Stimulated activated CD8-positive, alpha-beta memory T cell treated with anti-CD3 and anti-CD28 coated beads, Interleukin-15, amount 100 ng/mL, for 4 hours (primary cell): ENCODE measurements at regions not wholly inside any gene's neighbourhood (a gene's known extent, or its start where the extent isn't known, plus 50 kb on each side); places are given as distances from the start of the nearest gene placed in this dataset.

Experiments used
- DNase-seq, 2 donors: peaks; one replicate each; pipeline ENCODE4 v3.0.0-alpha.2; 2020; ENCODE audit warnings: low read depth in 2 of 2

DNA sequence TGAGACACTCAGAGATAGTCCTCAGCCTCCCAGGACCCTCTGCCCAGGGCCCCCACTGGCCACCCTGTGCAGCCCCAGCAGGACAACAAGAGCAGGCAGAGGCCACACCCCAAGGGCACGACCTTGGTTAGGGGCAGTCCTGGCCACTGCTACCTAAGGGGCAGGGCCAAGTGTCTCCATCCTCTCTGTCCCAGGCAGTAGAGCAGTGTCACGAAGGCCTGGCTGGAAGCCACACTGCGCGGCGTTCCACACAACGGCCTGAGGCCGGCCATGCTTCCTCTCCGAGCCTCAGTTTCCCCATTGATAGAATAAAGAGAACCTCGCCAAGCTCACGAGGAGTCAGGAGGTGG lies 1074.3 kb downstream of the BRD1 start:
- no peak for DNase-seq

DNA sequence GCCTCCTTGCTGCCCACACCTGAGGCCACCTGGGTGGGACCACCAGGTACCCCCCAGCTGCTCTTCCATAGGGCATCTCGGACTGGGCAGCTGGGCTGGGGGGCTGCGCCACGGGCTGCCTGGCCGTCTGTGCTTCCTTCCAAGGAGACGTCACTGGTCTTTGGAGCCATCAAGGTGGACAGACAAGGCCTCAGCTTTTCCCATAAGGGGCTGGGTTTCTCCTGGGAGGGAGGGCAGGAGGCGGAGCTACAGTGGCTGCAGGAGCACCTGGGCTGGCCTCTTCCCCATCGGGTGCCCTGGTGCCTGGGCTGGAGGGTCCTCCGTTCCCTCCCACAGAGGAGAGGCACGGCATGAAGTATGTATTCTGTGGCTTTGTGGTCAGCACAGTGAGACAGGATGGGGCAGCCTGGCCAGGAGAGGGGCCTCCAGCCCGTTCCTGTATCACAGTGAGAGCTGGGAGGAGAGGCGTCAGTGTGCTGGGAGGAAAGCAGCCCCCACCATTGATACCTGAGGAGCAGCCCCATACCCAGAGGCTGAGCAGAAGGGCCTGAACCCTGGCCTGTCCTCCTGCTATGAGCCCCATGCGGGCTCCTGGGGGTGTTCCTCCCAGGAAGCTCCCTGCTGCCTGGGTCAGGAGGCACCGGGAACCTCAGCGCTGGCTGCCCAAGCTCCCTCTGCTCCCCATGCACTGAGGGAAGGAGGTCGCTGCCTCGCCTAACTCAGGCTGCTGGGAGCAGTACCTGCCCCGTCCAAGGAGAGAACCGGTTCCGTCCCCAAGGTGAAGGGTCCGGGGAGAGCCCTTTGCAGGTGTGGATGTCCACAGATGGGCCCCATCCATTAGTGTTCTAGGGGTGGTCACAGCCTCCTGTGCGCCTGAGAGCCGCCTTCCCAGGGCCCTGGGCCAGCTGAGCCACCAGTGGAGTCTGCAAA lies 1075.0 kb downstream of the BRD1 start:
- no peak for DNase-seq

DNA sequence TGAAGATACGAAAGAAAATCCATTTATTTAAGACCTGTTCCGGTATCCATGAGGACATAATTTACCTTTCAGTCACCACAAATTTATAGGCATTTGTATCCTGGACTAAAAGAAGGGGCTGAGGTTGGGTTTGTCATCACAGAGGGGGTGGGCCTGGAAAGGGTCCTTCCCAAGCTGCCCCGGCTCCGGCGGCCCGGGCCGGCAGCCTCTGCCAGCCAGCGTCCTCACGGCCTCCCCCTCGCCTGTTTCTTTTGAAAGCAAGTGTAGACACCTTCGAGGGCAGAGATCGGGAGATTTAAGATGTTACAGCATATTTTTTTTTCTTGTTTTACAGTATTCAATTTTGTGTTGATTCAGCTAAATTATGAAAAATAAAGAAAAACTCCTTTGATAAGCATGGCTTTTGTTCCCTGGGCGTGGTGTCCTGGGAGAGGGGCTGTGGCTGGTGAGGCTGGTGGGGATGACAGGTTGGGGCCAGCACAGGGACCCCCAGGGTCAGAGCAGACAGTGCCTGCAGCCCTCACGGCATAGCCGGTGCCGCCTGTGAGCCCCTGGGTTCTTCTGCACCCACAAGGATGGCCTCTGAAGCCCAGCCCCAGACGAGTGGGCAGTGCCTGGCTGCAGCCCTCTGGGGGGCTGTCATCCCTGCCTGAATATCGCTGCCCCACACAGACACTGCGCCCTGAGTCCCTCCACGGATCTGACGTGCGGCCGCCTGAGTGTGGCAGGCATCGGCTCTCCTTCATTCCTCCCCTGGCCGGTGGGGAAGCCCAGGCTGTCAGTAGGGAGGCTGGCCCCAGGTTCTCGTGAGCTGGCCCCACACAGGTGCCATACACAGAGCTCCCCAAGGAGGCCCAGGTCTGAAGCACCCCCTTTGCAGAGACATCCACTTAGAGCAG lies 1075.9 kb downstream of the BRD1 start:
- DNase-seq = no peak

DNA sequence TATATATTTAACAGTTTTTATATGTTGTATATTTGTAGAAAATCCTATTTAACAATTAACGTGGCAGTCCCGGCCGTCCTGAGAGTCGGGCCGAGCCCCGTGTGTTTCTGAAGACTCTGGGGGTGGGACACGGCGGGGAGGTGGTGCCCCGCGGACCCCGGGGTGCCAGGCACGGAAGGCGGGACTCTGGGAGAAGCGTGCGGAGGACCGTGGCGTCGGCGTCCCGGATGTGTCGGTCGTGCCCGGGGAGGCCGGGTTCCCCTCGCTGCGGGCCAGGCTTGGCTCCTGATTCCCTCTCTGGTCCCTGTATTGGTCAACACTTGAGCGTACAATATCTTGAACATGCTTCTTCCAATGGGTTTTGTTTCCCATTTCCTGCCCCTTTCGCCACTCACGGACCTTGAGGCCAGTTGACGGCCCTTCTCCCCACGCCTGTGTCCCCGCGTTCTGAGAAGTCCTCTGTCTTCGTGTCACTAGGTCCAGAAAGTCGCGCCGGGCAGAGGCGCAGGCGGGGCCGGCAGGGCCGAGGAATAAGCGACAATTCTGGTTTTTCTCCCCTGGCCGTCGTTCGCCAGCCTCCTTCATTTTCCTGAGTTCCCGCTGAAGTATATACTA lies 1076.7 kb downstream of the BRD1 start:
- DNase-seq = no peak

DNA sequence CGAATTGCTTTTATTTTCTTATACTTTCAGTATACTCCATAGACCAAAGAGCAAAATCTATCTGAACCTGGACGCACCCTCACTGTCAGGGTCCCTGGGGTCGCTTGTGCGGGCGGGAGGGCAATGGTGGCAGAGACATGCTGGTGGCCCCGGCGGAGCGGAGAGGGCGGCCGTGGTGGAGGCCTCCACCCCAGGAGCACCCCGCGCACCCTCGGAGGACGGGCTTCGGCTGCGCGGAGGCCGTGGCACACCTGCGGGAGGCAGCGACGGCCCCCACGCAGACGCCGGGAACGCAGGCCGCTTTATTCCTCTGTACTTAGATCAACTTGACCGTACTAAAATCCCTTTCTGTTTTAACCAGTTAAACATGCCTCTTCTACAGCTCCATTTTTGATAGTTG lies 1077.4 kb downstream of the BRD1 start:
- DNase-seq = no peak

DNA sequence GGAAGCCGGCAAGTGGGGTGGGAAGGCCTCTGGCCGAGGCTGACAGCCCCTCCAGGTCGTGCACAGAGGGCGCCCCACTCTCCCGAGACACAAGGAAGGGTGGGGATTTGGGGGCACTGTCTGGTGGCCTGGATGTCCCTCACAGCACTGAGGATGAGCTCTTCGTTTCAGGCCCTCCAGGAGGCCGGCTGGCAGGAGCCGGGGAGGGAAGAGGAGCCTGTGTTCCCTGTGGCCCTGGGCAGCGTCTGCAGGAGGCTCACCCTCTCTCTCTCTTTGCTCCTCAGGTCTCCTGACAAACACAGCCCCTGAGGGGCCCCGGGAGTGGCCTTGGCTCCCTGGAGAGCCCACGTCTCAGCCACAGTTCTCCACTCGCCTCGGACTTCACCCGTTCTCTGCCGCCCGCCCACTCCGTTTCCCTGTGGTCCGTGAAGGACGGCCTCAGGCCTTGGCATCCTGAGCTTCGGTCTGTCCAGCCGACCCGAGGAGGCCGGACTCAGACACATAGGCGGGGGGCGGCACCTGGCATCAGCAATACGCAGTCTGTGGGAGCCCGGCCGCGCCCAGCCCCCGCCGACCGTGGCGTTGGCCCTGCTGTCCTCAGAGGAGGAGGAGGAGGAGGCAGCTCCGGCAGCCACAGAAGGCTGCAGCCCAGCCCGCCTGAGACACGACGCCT lies 1078.0 kb downstream of the BRD1 start:
- no peak for DNase-seq

DNA sequence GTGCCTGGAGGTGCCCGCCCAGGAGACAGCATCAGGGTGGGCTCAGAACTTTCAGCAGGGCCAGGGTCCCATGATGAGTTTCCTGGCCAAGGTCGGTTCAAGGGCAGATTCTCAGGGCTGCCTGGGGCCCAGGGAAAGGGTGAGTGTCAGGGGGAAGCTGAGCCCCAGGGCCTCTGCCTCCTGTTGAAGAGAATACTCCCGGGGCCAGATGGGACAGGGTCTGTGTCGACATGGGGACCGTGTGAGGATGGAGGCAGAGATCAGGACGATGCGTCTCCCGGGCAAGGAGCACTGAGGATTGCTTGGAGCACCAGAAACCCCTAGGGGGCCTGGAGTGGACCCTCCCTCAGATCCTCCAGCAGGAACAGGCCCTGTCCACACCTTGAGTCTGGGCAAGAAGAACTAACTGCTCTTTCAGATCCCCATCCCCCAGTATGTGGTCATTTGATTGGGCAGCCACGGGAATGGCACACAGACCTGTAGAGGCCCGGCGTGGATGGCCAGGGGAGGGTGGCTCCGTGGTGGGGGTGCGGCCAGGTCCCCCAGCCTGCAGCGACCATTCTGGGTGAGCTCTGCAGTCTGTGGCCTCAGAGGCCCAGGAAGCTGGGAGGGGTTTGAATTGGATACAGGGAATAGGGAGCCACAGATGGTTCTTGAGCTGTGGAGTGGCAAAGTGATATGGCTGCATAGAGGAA lies 1078.7 kb downstream of the BRD1 start:
- no peak for DNase-seq

DNA sequence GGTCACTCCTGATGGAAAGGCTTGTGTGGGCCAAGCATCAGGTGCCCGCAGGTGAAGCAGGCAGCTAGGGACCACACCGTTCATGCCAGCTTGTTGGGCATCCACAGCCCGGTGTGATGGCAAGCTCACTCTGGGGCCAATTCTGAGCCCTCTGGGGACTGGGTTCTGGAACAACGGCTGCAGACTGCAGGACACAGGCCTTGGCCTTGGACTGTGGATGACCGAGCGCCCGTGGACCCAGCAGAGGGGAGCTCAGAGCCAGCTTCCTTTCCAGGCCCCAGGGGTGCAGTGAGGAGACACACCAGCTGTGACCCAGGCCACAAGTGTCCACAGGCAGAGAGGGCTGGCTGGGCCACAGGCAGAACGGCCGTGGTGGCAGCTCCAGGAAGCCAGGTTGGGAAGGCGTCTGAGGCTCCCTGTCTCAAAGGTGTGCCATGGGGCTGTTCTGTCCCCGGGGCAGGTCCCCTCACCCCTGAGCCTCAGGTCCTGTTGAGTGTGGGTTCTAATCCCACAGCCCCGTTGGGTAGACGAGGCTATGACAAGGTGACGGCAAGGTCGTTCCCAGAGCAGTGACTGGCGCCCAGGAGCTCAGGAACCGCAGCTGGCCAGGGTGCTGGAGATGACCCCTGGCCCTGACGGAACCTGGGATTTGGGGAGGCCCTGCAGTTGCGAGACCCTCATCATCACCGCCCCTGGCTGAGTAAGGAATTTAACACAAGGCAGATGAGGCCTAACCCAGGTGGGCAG lies 1079.4 kb downstream of the BRD1 start:
- no peak for DNase-seq

DNA sequence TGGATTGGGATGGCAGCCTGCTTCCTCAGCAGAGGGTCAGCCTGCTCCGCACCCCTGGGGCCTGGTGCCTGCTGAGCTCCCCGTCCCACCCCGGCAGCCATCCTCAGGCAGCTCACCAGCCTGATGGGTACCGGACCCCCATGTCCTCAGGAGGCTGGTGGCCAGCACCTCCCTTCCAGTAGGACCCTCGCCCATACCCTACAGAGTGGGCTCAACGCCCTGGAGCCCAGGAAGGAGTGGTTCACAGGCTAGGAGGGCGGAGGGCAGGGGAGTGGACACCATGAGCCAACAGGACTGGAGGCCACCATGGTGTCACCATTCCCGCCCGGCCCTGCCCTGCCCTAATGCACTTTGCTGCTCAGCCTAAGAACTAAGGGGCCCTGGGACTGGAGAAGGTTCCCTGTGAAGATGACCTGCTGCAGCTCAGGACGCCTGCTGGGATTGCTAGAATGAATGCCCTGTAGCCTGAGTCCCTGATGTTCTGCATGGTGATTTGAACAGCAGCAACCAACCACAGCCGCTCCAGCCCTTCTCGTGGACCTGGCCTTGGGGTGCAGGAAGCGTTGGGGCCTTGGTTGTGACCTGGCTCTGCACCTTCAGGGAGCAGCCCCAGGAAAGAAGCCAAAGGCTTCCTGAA lies 1080.8 kb downstream of the BRD1 start:
- DNase-seq = no peak

DNA sequence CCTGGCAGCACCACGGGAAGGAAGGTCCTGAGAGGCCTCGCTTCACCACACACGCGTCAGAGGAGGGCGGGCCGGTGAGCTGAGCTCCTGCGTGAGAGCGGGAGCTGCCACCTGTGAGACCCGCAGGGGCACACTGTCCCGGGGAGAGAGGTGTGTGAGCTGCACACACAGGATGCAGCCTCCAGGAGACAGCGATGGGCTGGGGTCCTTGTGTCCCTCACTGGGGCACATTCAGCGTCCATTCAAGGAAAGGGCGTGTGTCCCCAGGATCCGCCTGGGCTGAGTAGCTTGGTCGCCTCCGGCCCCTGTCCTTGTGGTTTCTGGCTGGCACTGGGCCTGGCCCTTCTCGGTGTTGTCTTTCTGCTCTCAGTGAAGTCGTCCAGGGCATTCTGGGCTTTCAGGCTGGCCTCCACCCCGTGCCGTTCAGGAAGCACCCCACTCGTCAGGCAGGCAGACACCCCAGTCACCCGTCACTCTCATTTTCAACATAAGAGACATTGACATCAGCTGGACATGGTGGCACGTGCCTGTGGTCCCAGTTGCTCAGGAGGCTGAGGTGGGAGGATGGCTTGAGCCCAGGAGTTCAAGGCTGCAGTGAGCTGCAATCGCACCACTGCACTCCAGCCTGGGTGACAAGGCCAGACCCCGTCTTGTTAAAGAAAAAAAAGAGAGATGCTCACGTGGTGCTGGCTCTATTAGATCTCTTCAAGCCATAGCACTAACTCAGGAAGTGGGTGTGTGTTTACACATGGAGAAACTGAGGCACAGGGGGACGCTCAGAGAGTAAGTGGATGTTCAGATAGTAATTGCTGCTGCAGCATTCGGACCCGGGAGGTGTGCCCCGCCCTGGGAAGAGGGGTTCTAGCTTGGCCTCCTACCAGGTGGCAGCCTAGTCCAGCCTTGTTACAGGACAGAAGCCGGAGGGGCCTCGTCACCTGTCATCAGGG lies 1081.6 kb downstream of the BRD1 start:
- no peak for DNase-seq

DNA sequence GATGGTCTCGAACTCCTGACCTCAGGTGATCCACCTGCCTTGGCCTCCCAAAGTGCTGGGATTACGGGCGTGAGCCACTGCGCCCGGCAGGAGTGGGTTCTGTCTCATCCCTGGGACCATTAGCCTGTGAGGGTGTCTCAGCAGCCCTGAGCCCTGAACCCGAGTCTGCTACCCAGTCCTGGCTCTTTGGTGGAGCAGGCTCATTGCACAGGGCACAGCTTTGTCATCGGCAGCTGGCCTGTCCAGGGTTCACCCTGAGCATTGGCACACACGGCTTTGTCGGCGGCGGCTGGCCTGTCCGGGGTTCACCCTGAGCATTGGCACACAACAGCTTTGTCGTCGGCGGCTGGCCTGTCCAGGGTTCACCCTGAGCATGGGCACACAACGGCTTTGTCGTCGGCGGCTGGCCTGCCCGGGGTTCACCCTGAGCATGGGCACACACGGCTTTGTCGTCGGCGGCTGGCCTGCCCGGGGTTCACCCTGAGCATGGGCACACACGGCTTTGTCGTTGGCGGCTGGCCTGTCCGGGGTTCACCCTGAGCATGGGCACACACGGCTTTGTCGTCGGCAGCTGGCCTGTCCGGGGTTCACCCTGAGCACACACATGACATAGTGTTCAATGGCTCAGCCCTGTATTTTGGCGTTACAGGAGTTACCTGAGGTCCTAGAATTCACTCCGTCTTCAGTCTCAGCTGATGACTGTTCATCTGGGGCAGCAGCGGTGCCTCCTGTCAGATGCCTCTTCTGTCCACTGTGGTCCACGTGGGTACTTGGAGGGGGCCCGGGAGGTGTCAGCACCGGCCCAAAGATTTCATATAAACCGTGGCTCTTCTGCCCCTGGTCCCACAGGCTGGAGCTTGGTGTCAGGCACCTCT lies 1082.5 kb downstream of the BRD1 start:
- no peak for DNase-seq

DNA sequence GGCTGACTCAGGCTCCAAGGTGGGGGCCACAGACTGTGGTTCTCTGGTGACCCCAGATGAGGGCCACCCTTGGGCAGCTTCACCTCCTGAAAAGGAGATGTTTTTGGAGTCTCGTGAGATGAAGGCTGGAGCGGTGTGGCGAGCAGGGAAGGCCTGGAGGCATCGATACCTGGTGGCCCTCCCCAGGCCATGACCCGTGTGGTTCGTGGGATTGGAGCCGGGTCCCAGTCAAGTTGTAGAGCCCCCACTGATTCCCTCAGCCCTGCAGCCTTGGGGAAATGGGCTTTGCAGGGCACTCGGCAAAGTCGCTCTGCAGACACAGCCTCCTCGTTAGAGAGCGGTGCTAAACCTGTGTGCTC lies 1083.4 kb downstream of the BRD1 start:
- DNase-seq = no peak

DNA sequence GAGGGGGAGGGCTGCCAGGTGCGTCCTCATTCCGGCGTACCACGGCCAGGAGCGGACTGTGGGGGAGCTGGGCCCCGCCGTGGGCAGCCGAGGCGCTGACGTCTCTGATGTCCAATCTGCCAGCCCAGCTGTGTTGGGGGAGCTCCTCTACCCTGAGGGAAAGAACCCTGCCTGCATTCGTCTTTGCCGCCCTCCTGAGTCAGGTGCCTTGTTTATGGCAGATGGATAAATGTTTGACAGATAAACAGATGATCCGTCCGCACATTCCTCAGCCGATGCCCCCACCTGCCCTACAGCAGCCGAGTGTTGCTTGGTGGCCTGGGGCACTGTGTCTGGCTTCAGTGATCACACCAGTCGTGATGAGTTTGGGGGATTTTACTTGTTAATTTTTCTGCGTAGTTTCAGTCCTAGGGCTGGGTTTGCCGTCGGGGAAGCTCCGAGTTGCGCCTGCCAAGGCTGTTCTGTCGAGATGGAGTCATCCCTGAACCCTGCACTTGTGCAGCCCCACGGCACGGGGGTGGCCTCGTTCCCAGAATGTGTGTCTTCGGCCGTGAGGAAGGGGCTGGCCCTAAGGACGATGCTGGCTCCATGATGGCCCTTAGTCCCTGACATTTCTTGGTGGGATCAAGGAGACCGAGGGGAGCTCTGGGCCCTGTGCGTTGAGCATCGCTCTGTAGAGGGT lies 1083.9 kb downstream of the BRD1 start:
- DNase-seq = no peak

DNA sequence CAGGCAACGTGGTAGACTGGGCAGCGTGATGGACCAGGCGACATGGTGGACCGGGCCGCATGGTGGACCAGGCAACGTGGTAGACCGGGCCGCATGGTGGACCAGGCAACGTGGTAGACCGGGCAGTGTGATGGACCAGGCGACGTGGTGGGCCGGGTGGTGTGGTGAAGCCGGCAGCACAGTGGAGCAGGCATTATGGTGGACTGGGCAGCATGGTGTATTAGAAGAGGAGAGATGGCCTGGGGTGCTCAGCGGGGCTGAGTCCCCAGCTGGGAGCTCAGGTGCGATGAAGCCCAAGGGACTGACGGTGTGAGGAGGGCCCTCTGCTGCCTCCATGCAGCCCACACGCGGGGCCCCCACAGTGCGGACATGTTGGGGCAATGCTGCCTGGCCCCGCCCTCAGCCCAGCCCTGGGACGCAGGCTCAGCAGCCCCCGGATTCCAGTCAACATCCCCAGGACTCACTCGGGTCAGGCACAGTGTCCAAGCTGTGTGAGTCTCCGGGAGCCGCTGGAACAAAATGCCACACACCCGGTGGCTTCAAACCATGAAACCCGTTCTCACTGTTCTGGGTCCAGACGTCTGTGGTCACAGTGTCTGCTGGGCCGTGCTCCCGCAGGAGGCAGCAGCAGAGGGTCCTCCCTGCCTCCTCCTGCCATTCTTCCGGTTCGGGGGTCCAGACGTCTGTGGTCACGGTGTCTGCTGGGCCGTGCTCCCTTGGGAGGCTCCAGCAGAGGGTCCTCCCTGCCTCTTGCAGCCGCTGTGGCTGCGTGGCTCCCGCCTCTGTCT lies 1084.9 kb downstream of the BRD1 start:
- DNase-seq = no peak

DNA sequence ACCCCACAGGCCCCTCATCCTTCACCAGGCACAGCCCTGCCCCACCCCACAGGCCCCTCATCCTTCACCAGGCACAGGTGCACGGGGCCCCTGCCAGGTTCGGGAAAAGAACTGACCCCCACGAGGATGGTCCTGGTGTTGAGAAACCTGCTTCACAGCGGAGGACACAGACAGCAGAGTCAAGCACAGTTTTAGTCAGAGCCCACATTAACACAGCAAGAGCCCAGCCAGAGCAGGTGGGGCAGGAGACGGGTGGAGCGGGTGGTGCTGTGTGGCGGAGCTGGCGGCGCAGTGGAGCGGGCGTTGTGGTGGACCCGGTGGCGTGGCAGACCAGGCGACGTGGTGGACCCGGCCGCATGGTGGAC lies 1085.5 kb downstream of the BRD1 start:
- no peak for DNase-seq

DNA sequence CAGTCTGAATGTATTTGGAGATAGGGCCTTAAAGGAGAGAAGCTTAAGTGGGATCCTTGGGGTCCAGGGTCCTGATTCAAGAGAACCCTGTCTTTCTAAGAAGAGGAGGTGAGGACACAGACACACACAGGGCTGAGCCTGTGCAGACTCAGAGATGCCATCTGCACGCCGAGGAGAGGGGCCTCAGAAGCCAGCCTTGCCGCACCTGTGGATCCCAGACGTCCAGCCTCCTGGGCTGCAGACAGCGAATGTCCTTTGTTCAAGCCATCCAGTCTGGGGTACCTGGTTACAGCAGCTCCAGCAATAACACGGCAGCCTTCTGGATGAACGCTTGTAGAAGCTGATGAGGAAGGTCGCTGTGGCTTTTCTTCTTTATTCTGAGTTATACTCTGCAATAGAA lies 1086.1 kb downstream of the BRD1 start:
- DNase-seq = no peak
